ENCODE measurements at regions not wholly inside any gene's neighbourhood (a gene's known extent, or its start where the extent isn't known, plus 50 kb on each side); places are given as distances from the start of the nearest gene placed in this dataset.

GRCh38 chr22:47929646-47930185 lies 1167.3 kb downstream of the TBC1D22A start:
- DNase-seq (ENCODE audit: low read depth in 2 of 2, low spot score in 1 of 2): no peak

- no peak for DNase-seq (ENCODE audit: low read depth in 2 of 2, low spot score in 1 of 2)
Observed at GRCh38 chr22:47929073-47929472, 1166.6 kb downstream of the TBC1D22A start.

DNA sequence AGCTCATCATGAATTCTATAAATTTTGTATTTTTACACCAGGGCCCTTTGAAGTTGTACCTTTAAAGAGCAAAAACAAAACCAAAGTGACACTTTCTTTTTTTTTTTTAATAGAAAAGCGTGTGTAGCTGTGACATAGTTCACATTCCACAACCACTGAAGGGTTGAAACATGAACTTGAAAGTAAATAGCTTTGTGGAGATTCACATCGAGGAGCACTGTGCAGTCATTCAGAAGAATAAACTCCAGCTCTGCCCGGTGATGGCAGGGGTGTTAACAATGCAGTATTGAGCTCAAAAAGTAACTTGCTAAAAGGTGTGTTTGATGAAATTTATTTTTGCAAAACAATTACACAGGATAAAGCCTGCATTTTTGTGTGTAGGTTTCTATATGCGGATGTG lies 1166.2 kb downstream of the TBC1D22A start:
- no peak for DNase-seq (ENCODE audit: low read depth in 2 of 2, low spot score in 1 of 2)

GRCh38 chr22:47927648-47928210 lies 1165.3 kb downstream of the TBC1D22A start:
- DNase-seq (ENCODE audit: low read depth in 2 of 2, low spot score in 1 of 2): no peak

GRCh38 chr22:47923011-47923427 lies 1160.6 kb downstream of the TBC1D22A start:
- DNase-seq (ENCODE audit: low read depth in 2 of 2, low spot score in 1 of 2): no peak

- DNase-seq (ENCODE audit: low read depth in 2 of 2, low spot score in 1 of 2): no peak
Observed at GRCh38 chr22:47921906-47922305, 1159.5 kb downstream of the TBC1D22A start.

GRCh38 chr22:47920380-47920959 lies 1158.0 kb downstream of the TBC1D22A start:
- no peak for DNase-seq (ENCODE audit: low read depth in 2 of 2, low spot score in 1 of 2)

DNA sequence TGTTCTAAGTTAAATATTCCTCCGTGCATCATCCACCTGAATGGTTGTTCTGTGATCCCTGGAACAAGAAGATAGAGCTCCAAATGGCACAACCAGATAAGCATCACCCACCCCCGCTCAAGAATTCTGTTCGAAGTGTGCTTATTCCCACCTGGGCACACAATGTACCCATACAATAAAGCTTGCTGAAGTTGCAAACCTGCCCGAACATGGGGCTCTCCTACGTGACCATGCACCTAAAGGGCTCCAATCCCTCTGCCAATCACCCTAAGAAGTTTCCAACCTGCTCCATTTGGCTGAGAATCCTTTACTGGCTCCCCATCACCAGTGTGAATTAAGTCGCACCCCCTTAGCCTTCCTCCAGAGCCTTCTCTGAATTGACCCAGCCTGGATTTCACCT lies 1157.4 kb downstream of the TBC1D22A start:
- DNase-seq (ENCODE audit: low read depth in 2 of 2, low spot score in 1 of 2): no peak

DNA sequence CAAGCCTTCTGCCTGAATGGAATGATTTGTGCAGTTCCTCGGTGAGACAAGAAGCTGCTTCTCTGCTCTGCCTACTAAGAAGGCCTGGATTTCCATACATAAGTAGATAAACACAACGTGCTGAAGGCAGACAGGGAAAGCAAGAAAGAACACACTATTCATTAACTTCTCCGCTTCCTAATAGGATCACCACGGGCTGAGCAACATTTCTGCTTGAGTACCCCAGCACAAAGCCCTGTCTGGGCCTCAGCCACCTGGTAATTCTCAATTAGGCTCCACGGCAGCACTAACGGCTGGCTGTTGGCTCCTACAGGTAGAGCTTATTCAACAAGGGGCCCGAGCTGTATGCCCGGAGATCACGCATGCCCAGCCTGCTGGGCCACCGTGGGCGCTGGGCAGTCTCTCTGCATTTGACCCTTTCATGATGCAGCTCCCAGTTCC lies 1156.6 kb downstream of the TBC1D22A start:
- DNase-seq (ENCODE audit: low read depth in 2 of 2, low spot score in 1 of 2): no peak

- peak in 1 of 2 donors; percentile 4 for DNase-seq (ENCODE audit: low read depth in 2 of 2, low spot score in 1 of 2)
Observed at GRCh38 chr22:47918276-47918921, 1155.9 kb downstream of the TBC1D22A start.

GRCh38 chr22:47914481-47915097 lies 1152.1 kb downstream of the TBC1D22A start:
- no peak for DNase-seq (ENCODE audit: low read depth in 2 of 2, low spot score in 1 of 2)

DNA sequence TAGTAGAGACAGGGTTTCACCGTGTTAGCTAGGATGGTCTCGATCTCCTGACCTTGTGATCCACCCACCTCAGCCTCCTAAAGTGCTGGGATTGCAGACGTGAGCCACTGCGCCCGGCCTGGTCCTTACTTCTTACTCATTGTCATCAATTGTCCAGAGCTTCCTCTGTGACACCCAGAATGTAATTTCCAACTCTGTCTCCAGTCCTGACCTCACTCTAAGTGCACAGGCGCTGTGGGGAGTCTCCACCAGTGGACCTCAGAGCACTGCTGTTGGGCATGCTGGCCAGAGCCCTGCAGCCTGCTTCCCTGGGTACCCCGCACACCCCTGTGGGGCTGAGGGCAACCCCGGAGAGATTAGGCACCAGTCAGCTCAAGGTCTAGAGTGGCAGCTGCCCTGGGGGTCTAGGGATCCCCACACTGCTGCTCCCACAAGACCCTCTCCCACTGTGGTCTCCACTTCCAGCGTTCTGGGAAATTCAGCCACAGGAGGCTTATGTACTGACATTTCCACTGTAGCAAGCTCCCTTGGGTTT lies 1140.3 kb downstream of the TBC1D22A start:
- DNase-seq (ENCODE audit: low read depth in 2 of 2, low spot score in 1 of 2): no peak

- no peak for DNase-seq (ENCODE audit: low read depth in 2 of 2, low spot score in 1 of 2)
Observed at GRCh38 chr22:47901911-47902310, 1139.5 kb downstream of the TBC1D22A start.

DNA sequence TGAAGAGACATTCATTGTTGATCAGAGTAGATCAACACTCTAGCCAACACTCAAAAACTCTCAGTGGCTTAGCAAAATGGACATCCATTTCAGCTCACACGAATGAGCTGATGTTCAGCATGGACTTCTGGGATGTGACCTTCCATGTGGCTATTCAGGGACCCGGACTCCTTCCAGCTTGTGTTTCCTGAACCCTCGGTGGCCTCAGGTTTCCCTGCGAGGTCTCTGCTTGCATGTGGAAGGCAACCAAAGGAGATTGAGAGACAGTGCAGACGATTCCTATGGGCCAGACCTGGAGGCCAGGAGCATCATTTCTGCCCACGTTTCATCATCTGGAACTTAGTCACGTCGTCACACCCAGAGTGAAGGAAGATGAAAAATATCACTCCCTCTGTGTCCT lies 1137.4 kb downstream of the TBC1D22A start:
- no peak for DNase-seq (ENCODE audit: low read depth in 2 of 2, low spot score in 1 of 2)

- DNase-seq (ENCODE audit: low read depth in 2 of 2, low spot score in 1 of 2): no peak
Observed at GRCh38 chr22:47898946-47899345, 1136.5 kb downstream of the TBC1D22A start.

DNA sequence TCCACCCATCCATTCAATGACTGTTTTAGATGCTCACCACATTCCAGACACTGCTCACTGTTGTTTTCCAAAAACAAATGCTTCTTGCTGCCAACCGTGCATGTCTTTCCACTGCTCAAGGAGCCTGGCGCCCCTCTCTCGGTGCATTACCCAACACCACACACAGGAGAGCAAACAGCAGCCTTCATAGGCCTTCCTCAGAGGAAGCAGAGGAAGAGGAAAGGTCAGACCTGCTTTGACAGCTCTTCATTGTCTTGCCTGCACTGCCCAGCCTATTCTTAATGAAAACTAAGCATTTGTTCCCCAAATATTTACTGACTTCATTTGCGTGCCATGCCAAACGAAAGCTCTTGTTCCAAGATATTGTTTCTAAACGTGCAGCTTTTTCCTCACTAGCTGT lies 1129.2 kb downstream of the TBC1D22A start:
- DNase-seq (ENCODE audit: low read depth in 2 of 2, low spot score in 1 of 2): no peak

DNA sequence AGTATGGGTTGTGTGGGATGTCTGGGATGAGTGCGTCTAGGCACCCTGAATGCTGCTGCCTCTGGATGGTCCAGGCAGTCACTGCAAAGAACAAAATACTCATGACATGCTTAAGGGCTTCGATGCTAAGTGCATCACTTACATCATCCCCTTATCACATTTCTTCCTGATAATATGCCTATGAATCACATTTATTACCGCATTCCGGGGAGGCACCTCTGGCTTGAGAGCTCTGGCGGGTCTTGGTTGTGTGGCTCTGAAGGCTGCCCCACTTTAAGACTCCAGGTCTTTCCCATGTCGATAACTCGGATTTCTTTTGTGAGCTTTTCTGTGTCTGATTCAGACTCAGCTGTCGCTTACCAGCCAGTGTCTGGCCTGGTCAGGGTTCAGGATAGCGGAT lies 1126.4 kb downstream of the TBC1D22A start:
- no peak for DNase-seq (ENCODE audit: low read depth in 2 of 2, low spot score in 1 of 2)

DNA sequence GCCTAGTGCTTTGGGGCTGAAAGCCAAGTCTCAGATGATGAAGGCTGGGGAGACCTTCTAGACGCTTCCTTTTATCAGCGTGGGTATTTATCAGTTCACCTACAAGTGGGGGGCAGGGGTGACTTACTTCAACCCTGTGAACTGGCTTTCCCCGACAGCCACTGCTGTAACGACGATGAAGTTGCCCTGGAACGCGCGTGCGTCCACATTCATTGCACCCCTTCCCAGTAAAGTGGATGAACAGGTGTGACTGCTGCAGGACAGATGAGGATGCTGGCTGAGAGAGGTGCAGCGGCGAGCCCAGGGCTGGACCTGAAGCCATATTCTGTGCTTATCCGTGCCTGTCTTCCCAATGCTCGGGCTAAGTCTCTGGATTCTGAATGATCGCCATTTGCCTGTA lies 1122.3 kb downstream of the TBC1D22A start:
- DNase-seq (ENCODE audit: low read depth in 2 of 2, low spot score in 1 of 2): no peak

DNA sequence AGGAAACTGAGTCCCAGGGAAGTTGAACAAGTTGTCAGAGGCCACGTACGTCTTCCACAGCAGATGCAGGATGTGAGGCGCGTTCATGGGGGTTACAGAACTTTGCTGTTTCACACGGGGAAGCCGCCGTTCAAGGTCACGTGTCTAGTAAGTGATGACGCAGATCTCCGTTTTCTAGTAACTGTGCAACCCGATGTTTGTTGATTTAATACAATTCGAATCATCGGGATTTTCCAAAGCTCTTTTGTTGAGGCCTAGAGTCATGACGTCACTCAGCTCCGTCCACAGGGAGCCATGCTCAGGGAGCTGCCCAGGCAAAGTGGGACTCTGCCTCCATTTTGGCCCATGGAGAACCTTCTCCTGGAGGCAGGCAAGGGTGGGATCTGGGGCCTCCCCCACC lies 1121.8 kb downstream of the TBC1D22A start:
- no peak for DNase-seq (ENCODE audit: low read depth in 2 of 2, low spot score in 1 of 2)

GRCh38 chr22:47883757-47884156 lies 1121.3 kb downstream of the TBC1D22A start:
- DNase-seq (ENCODE audit: low read depth in 2 of 2, low spot score in 1 of 2): no peak

GRCh38 chr22:47879346-47879745 lies 1116.9 kb downstream of the TBC1D22A start:
- DNase-seq (ENCODE audit: low read depth in 2 of 2, low spot score in 1 of 2): no peak

GRCh38 chr22:47878460-47878859 lies 1116.0 kb downstream of the TBC1D22A start:
- DNase-seq (ENCODE audit: low read depth in 2 of 2, low spot score in 1 of 2): no peak

Data from stimulated activated CD8-positive, alpha-beta memory T cell treated with anti-CD3 and anti-CD28 coated beads, Interleukin-4, amount 100 ng/mL, for 4 hours (primary cell).